ENCODE measurements at regions not wholly inside any gene's neighbourhood (a gene's known extent, or its start where the extent isn't known, plus 50 kb on each side); places are given as distances from the start of the nearest gene placed in this dataset.

GRCh38 chrX:13094828-13095341 lies 50.5 kb upstream of the FAM9C start:
- DNase-seq (ENCODE audit: low read depth) (no peak), FAIRE-seq (no peak)
- TF ChIP-seq, protein P1, sequence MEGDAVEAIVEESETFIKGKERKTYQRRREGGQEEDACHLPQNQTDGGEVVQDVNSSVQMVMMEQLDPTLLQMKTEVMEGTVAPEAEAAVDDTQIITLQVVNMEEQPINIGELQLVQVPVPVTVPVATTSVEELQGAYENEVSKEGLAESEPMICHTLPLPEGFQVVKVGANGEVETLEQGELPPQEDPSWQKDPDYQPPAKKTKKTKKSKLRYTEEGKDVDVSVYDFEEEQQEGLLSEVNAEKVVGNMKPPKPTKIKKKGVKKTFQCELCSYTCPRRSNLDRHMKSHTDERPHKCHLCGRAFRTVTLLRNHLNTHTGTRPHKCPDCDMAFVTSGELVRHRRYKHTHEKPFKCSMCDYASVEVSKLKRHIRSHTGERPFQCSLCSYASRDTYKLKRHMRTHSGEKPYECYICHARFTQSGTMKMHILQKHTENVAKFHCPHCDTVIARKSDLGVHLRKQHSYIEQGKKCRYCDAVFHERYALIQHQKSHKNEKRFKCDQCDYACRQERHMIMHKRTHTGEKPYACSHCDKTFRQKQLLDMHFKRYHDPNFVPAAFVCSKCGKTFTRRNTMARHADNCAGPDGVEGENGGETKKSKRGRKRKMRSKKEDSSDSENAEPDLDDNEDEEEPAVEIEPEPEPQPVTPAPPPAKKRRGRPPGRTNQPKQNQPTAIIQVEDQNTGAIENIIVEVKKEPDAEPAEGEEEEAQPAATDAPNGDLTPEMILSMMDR (IDR thresholded peaks at IDR 0.05; ENCODE audit: insufficient read depth, low read length, severe bottlenecking): no peak

DNA sequence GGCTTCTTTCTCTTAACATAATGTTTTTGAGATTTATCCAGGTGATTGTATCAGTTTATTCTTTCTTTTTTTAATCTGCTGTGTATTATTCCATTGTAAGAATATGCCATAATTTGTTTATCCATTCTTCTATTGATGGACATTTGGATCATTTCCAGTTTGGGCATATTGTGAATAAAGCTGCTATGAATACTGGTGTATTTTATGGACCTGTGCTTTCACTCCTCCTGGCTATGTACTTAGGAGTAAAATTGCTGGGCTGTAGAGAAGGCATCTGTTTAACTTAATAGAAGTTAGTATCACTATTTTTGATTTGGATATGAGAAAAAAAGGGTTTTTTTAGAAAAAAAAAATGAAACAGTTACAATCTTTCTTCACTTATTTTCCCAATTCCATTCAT lies 50.0 kb upstream of the FAM9C start:
- no peaks in the 10 kb centered on the region for H3K27me3 ChIP-seq (ENCODE audit: control insufficient read depth, insufficient read depth, low read length)
- no peak for FAIRE-seq
- H3K36me3 ChIP-seq (ENCODE audit: control insufficient read depth, insufficient read depth, low read length): no peaks in the 10 kb centered on the region
- H3K4me3 ChIP-seq (ENCODE audit: low read depth, low read length): no peak overlapping the region
- DNase-seq (ENCODE audit: low read depth): no peak
- TF ChIP-seq, protein P1 (IDR thresholded peaks at IDR 0.05; ENCODE audit: insufficient read depth, low read length, severe bottlenecking): no peak

More at GRCh38 chrX:13094828-13095341, 50.5 kb upstream of the FAM9C start:
- Histone ChIP-seq H3K27me3 (ENCODE audit: control insufficient read depth, insufficient read depth, low read length) (no peaks in the 10 kb centered on the region), H3K4me3 (ENCODE audit: low read depth, low read length) (no peak overlapping the region), H3K36me3 (ENCODE audit: control insufficient read depth, insufficient read depth, low read length) (no peaks in the 10 kb centered on the region)
